HG03457 (cell line): ENCODE measurements at regions not wholly inside any gene's neighbourhood (a gene's known extent, or its start where the extent isn't known, plus 50 kb on each side); places are given as distances from the start of the nearest gene placed in this dataset.

Experiments
- ATAC-seq: cut with Tn5 transposase; IDR thresholded peaks from one replicate; pipeline ENCODE4 v1.9.1; 2021; ENCODE audit warnings: moderate number of reproducible peaks; ENCODE audit not compliant: unreplicated experiment

- peak; percentile 59 for ATAC-seq
These were observed 111.0 kb upstream of the KL start for GRCh38 chr13:32905063-32905863.

GRCh38 chr13:32905864-32906180, 110.4 kb upstream of the KL start:
- ATAC-seq = no peak

- ATAC-seq = no peak
These were observed 109.0 kb upstream of the KL start for GRCh38 chr13:32907211-32907610.

- no peak for ATAC-seq
These were observed 105.7 kb upstream of the KL start for GRCh38 chr13:32910530-32910929.

GRCh38 chr13:32911506-32911905, 104.7 kb upstream of the KL start:
- ATAC-seq = no peak

GRCh38 chr13:32914686-32915085, 101.5 kb upstream of the KL start:
- no peak for ATAC-seq

GRCh38 chr13:32917504-32917903, 98.7 kb upstream of the KL start:
- no peak for ATAC-seq

- ATAC-seq = no peak
These were observed 92.5 kb upstream of the KL start for GRCh38 chr13:32923725-32924124.

- ATAC-seq = no peak
These were observed 91.3 kb upstream of the KL start for GRCh38 chr13:32924886-32925285.

- ATAC-seq = no peak
These were observed 90.7 kb upstream of the KL start for GRCh38 chr13:32925506-32925905.

GRCh38 chr13:32932376-32932775, 83.8 kb upstream of the KL start:
- ATAC-seq = no peak

GRCh38 chr13:32936716-32937115, 79.5 kb upstream of the KL start:
- no peak for ATAC-seq

- no peak for ATAC-seq
These were observed 77.9 kb upstream of the KL start for GRCh38 chr13:32938314-32938713.

- ATAC-seq = no peak
These were observed 77.3 kb upstream of the KL start for GRCh38 chr13:32938907-32939306.

GRCh38 chr13:32940601-32941000, 75.6 kb upstream of the KL start:
- ATAC-seq = no peak

GRCh38 chr13:32941368-32941767, 74.9 kb upstream of the KL start:
- ATAC-seq = no peak

GRCh38 chr13:32946558-32946957, 69.7 kb upstream of the KL start:
- ATAC-seq = no peak

GRCh38 chr13:32947411-32948276, 68.6 kb upstream of the KL start:
- ATAC-seq = no peak

GRCh38 chr13:32949820-32950219, 66.4 kb upstream of the KL start:
- no peak for ATAC-seq

- no peak for ATAC-seq
These were observed 64.6 kb upstream of the KL start for GRCh38 chr13:32951580-32951979.

GRCh38 chr13:32955881-32956594, 60.2 kb upstream of the KL start:
- ATAC-seq = no peak

- no peak for ATAC-seq
These were observed 59.7 kb upstream of the KL start for GRCh38 chr13:32956595-32956933.
